ENCODE measurements at regions not wholly inside any gene's neighbourhood (a gene's known extent, or its start where the extent isn't known, plus 50 kb on each side); places are given as distances from the start of the nearest gene placed in this dataset.

DNA sequence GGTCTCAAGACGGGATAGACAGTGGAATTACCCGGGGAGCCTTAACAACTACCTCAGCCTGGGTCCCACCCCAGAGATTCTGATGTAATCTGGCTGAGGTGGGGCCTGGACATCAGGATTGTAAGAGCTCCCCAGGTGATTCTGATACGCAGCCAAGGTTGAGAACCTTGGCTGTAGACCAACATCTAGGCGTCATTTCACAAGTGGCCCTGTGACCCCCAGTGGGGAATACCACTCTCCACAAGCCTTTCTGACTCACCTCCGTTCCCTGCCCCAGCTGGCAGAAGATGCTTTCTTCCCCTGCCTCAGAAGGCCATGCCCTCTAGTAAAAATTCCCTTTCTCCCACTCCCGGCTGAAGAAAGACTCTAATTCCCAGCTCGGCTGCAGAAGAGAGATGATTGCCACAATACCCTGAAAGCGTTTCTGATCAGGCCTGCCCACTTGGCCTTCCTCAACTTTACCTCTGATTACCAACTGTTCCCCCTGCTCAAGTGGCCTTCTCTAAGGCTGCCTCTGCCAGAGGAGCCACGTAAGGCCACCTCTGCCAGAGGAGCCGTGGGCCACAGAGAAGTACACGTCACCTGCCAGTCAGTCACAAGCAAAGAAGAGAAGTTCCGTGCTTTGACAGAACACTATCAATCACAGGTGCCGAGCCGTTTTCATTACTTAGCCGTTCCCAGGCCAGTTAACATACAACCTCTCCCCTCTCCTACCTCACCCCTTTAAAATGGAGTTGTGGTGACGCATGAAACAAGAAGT, 116.8 kb upstream of the PKDCC start:
- TF ChIP-seq, protein P1, sequence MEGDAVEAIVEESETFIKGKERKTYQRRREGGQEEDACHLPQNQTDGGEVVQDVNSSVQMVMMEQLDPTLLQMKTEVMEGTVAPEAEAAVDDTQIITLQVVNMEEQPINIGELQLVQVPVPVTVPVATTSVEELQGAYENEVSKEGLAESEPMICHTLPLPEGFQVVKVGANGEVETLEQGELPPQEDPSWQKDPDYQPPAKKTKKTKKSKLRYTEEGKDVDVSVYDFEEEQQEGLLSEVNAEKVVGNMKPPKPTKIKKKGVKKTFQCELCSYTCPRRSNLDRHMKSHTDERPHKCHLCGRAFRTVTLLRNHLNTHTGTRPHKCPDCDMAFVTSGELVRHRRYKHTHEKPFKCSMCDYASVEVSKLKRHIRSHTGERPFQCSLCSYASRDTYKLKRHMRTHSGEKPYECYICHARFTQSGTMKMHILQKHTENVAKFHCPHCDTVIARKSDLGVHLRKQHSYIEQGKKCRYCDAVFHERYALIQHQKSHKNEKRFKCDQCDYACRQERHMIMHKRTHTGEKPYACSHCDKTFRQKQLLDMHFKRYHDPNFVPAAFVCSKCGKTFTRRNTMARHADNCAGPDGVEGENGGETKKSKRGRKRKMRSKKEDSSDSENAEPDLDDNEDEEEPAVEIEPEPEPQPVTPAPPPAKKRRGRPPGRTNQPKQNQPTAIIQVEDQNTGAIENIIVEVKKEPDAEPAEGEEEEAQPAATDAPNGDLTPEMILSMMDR (IDR thresholded peaks at IDR 0.05): no peak
- TF ChIP-seq POLR2A (IDR thresholded peaks at IDR 0.05): no peak
